ENCODE measurements at regions not wholly inside any gene's neighbourhood (a gene's known extent, or its start where the extent isn't known, plus 50 kb on each side); places are given as distances from the start of the nearest gene placed in this dataset.

DNA sequence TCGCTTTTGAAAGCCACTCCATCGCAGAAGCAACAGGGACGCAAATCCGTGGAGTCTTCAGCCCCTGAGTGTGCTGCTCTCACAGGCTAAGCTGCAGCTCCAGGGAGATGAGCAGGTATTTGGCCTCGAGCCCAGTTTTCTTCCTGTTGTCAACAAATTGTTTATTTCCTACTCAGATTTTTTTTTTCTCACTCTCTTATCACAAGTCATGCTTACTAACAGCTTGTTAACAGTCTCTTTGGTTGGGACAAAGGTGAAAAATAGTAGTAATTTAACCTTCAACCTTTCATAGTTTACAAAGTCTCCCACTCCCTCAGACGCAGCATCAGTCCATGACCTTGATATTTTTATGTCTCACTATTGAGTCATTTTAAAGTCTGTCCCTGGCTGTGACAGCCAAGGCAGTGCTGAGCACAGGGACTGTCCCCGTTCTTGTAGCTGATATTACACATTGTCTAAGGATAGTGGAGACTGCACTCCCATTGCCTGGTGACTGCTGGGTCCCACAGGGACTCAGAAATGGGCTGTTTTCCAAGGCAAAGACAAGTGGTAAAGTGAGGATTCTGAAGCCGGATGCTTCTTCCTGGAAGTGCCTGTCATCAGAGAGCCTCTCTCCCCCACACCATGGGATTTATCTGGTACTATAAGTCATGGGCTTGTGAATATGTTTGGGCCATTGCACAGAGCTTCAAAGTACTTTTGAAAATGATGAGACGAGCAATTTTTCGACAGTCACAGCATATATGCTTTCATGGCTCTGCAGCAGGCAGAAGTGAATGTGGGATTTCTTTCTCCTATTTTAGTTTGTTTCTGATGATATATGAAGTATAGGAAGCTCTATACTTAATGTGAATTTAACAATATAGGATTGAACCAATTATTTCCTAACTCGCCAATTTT, 59.8 kb upstream of the UNC13C start:
- TF ChIP-seq CTCF (IDR thresholded peaks at IDR 0.05; ENCODE audit: insufficient read depth, low read depth, low read length) (no peak), EZH2 (IDR thresholded peaks at IDR 0.05; ENCODE audit: insufficient read depth, low read length) (no peak)

Data from astrocyte (in vitro differentiated cells and primary cell).